Thyroid gland (tissue), 4 donors: ENCODE measurements at regions not wholly inside any gene's neighbourhood (a gene's known extent, or its start where the extent isn't known, plus 50 kb on each side); places are given as distances from the start of the nearest gene placed in this dataset.

Experiments
- POLR2A ChIP-seq, 2 donors: fragments of 450-650 bp; IDR thresholded peaks; one replicate each; pipeline ENCODE4 v1.6.1; 2017; ENCODE audit warnings: antibody characterized with exemption in 2 of 2, mild to moderate bottlenecking in 2 of 2, moderate library complexity in 1 of 2
- TF ChIP-seq, protein P1 (sequence below), 6 experiments: fragments of 200-600 bp in 3 of 6; fragments of 450-650 bp in 3 of 6; sonication (generic) in 3 of 6; IDR thresholded peaks; one replicate each; pipeline ENCODE4 v1.5.1; 2016 to 2019; ENCODE audit warnings: antibody characterized with exemption in 6 of 6, mild to moderate bottlenecking in 2 of 6, inconsistent platforms in 1 of 6, moderate library complexity in 1 of 6

- TF ChIP-seq, protein P1, sequence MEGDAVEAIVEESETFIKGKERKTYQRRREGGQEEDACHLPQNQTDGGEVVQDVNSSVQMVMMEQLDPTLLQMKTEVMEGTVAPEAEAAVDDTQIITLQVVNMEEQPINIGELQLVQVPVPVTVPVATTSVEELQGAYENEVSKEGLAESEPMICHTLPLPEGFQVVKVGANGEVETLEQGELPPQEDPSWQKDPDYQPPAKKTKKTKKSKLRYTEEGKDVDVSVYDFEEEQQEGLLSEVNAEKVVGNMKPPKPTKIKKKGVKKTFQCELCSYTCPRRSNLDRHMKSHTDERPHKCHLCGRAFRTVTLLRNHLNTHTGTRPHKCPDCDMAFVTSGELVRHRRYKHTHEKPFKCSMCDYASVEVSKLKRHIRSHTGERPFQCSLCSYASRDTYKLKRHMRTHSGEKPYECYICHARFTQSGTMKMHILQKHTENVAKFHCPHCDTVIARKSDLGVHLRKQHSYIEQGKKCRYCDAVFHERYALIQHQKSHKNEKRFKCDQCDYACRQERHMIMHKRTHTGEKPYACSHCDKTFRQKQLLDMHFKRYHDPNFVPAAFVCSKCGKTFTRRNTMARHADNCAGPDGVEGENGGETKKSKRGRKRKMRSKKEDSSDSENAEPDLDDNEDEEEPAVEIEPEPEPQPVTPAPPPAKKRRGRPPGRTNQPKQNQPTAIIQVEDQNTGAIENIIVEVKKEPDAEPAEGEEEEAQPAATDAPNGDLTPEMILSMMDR (IDR thresholded peaks at IDR 0.05) = no peak
- TF ChIP-seq POLR2A (IDR thresholded peaks at IDR 0.05) = no peak
Measured at GRCh38 chr5:58066076-58066475, 393.8 kb downstream of the PLK2 start.
